Urothelium cell line (cell line): ENCODE measurements at regions not wholly inside any gene's neighbourhood (a gene's known extent, or its start where the extent isn't known, plus 50 kb on each side); places are given as distances from the start of the nearest gene placed in this dataset.

Experiments used
- DNase-seq: peaks from one replicate; pipeline ENCODE4 v3.0.0; 2011; ENCODE audit warnings: low spot score, mixed read lengths
- FAIRE-seq: peaks from 2 replicates; lab custom pipeline; 2011; peaks lifted over from hg19 to GRCh38; lab: Jason Lieb, UNC

- no peak for DNase-seq
- FAIRE-seq: no peak
Measured at GRCh38 chr20:61140576-61140975, 111.5 kb upstream of the CDH4 start.

- no peak for FAIRE-seq
- no peak for DNase-seq
Measured at GRCh38 chr20:61146023-61146422, 106.0 kb upstream of the CDH4 start.

GRCh38 chr20:61149636-61150035 lies 102.4 kb upstream of the CDH4 start:
- FAIRE-seq (no peak), DNase-seq (no peak)

DNA sequence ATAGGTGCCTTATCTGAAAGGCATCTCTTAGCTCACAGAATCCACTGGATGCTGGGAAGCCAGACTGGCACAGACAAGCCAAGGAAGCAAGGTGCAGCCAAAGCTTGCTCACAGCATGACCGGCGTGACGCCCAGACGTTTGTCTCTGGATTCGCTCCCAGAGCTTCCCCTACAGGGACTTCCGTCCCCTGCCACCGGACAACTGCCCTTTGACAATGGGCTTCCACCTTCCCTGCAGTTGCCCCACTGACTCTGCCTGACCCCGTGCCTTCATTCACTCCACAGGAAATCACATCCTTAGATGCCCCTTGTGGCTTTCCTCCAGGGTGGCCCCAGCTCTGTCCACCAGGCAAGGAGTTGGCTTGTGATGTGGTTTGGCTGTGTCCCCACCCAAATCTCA lies 94.8 kb upstream of the CDH4 start:
- FAIRE-seq (peak; percentile 35), DNase-seq (no peak)

GRCh38 chr20:61159957-61160686 lies 91.9 kb upstream of the CDH4 start:
- no peak for DNase-seq
- FAIRE-seq: no peak

DNA sequence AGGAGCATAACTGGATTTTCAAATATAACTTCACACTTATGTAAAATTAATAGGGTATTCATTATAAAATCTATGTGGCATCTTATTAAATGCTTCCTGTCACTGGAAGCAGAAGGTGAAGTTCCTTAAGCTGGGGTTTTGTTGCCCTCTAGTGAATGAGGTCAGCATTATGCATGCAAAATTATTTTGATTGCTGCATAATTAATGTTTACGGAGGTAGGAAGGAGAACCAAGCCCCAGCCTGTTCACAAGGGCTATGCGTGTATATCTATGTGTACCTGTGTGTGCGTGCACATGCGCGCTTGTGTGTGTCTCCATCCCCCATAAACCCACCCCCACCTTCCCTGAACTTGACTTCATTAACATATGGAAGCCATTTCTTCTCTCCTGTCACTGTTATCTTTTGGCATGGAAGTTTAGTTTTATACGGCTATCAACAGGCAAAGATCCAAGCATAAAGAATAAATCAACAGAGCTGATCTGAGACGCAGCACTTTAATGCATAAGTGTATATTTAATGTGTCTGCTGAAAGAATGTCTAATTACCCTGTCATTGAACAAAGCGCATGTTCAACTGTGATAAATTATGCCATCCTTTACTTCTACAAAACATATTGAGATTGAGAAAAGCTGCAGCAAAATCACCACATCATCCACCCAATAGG lies 90.2 kb upstream of the CDH4 start:
- FAIRE-seq: no peak
- DNase-seq: no peak

- DNase-seq (no peak), FAIRE-seq (no peak)
Measured at GRCh38 chr20:61162451-61162850, 89.6 kb upstream of the CDH4 start.

DNA sequence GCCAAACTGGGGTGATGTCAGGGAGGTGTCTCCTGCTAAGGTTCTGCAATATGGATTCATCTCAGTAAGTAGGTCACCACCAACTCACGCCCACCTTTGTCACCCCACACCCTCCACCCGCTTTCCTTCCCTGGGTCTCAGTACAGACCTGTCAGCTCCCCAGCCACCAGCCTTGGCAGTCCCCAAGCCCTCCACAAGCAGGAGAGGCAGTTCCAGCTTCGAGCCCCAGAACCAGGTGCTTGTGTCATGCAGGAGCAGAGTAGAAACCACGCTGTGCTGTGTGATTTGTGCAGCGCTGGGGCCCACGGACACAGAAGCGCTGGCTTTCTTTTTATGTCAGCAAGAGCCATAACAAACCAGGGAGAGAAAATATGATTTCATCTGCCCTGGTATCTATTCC lies 89.0 kb upstream of the CDH4 start:
- no peak for FAIRE-seq
- DNase-seq: no peak

DNA sequence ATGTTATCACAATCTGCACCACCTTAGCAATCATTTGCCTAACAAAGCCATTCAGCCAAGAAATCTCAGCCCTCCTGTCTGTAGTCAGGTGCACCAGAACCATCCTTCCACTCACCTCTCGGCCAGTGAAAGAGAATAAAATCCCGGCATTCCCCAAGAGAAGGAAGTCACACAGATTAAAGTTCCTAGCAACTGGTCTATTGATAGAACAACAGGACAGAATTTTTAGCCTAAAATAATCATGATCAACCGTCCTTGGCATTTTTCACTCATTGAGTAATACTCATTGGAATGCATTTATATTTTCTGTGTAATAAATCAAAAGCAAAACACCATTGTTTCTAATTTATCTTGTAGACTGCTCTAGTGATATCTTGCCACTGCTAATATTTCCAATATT lies 85.7 kb upstream of the CDH4 start:
- DNase-seq (peak; percentile 42), FAIRE-seq (no peak)

DNA sequence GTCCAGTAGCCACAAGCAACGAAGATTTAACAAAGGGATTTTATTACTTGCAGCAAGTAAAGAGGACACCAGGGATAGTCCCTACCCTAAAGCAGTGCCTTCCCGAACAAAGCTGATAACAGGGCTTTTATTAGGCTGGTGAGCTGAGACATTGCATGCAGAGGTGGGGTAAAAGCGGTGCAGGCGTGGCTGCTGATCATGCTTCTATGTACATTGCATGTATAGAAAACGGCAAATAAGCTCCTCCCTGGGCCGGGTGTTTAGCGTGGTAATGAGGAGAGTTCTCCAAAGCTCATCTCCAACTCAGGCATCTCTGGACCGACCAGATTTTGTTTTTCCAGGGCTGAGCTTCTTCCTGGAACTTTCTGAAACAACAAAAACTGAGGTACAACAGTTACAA lies 83.5 kb upstream of the CDH4 start:
- FAIRE-seq: no peak

GRCh38 chr20:61169874-61170273 lies 82.2 kb upstream of the CDH4 start:
- DNase-seq (no peak), FAIRE-seq (no peak)

More for the DNA sequence above, 83.5 kb upstream of the CDH4 start:
- DNase-seq: no peak

- DNase-seq: no peak
Measured at GRCh38 chr20:61170496-61171320, 81.4 kb upstream of the CDH4 start.

DNA sequence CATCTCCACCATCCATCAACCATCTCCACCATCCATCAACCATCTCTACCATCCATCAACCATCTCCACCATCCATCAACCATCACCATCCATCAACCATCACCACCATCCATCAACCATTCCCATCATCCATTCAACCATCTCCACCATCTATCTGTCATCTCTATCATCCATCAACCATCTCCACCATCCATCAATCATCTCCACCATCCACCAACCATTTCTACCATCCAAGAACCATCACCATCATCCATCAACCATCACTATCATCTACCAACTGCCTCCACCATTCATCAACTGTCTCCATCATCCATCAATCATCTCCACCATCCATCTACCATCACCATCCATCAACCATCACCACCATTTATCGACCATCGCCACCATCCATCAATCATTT lies 78.8 kb upstream of the CDH4 start:
- FAIRE-seq: no peak

More at GRCh38 chr20:61170496-61171320, 81.4 kb upstream of the CDH4 start:
- no peak for FAIRE-seq

DNA sequence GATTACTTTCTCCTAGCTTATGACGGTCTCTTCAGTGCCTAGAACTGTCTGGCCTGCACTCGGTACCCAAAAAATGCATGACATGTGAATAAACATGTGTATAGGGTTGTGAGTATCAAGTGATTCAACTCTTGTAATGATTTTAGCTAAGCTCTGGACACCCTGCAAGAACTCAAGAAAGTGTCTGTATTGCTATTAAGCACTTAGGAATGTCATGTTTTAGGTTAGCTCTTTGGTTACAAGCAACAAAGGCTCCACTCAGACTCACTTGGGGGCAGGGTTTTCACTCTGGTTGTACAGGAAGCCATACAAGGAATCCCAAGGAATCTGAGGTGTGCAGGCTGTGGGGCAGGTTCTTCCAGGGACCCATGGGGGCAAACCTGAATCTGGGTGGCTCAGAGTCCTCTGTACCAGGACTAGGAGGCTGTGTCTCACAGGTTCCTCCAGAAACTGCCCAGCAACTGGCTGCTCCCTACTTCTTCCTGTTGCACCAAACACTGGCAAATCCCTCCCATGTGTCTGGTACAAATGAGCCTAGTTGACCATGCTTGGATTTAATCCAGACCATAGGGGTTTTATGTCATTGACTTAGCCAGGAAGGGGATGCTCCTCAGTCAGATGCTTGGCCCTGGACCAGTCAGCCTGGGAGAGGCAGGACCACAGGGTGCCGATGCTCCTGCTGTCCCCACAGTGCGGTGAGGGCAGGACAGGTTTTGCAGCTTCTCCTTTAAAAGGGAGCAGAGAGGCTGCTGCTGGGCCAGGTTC lies 77.9 kb upstream of the CDH4 start:
- DNase-seq (no peak), FAIRE-seq (no peak)

More for the DNA sequence above, 78.8 kb upstream of the CDH4 start:
- no peak for DNase-seq

DNA sequence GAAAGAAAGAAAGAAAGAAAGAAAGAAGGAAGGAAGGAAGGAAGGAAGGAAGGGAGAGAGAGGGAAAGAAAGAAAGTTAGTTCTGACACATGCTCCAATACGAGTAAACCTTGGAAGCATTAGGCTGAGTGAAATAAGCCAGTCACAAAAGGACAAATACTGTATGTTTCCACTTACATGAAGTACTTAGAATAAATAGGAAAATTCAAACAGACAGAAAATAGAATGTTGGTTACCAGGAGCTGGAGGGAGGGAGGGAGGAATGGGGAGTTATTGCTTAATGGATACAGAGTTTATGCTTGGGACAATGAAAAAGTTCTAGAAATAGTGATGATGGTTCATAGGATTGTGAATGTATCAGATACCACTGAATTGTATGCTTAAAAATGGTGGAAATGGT lies 75.2 kb upstream of the CDH4 start:
- FAIRE-seq (no peak), DNase-seq (no peak)

DNA sequence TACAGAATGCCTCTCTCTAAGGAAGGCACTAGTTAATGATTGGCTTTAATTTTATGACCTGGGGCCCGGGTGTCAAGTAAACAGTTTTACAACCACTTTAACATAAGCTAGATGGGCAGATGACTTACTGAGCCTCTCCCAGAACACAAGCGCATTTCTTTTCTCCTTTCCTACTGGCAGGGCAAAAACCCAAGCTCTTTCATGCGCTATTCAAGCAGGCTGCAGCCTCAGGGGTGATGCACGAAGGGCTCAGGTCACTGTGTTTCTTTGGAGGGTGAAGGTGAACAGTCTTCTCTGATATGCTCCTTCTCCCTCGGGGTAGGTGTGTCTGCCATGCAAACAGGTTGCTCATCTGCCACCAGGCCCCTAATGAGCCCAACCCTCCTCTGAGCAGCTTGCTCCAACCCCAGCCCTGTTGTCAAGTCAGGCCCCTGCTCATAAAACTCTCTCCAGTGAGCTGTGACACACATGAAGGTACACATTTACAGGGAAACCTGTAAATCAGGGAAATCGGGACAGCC lies 73.5 kb upstream of the CDH4 start:
- no peak for FAIRE-seq

GRCh38 chr20:61184194-61184593 lies 67.9 kb upstream of the CDH4 start:
- no peak for FAIRE-seq

More for the DNA sequence above, 73.5 kb upstream of the CDH4 start:
- DNase-seq: no peak

DNA sequence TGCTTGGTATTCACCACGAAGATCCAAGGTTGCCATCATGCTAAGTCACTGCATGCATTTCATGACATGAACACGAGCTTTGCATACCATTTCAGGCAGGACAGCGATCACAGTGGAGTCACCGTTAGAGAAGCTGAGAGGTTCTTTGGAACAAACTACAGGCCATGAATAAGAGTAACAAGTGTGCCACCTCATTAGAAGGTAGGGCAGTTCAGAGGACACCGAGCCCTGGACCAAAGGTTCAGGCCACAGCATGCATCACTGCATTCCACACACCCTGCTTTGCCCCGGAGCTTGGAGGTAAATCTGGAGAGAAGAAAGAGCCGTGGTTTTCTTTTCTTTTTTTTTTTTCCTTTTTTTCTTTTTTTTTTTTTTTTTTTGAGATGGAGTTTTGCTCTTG lies 66.9 kb upstream of the CDH4 start:
- FAIRE-seq (no peak), DNase-seq (no peak)

More at GRCh38 chr20:61184194-61184593, 67.9 kb upstream of the CDH4 start:
- peak; percentile 30 for DNase-seq

DNA sequence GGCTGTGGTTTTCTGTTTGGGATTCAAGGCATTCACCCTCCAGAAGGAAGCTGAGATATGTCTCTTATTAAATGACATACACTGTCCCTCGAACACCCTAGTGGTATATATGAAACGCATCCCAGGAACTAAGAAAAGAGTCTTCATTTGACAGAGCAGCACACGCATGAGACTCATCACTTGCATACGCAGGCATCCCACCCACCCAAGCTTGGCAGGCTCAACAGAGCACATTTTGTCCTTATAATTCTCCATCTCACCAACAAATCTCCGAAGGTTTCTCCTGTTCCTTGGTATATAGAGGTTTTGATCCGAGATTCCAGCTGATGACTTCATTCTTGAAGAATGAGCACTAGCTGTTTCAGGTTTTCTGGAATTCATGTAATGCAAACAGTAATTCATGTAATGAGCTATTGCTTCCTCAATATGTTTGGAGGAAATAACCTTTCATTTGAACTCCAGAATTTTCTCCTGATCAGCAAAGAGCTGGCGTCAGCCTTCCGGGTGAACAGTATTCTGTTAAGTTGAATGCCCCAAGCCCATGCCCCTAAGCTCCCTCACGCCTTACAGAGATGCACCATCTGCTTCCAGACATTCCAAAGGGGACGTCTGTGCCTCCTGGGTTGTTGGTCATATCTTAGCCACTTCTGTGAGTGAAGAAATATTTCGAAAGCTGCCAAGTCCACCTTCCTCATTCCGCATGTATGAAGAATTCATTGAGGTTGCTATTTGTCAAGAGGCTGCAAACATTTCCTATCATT lies 66.0 kb upstream of the CDH4 start:
- no peak for FAIRE-seq
- DNase-seq: peak; percentile 72
